GM23248 (cell line): ENCODE measurements at regions not wholly inside any gene's neighbourhood (a gene's known extent, or its start where the extent isn't known, plus 50 kb on each side); places are given as distances from the start of the nearest gene placed in this dataset.

Experiments used
- EZH2 ChIP-seq: fragments of 200-600 bp; sonication (generic); IDR thresholded peaks from 2 replicates; pipeline ENCODE4 v1.6.1; 2018; ENCODE audit warnings: antibody characterized with exemption, mild to moderate bottlenecking; ENCODE audit not compliant: insufficient read depth, poor library complexity, severe bottlenecking
- EZH2phosphoT487 ChIP-seq: fragments of 200-600 bp; sonication (generic); IDR thresholded peaks from 2 replicates; pipeline ENCODE4 v1.6.1; 2018; ENCODE audit warnings: antibody characterized with exemption, moderate library complexity, mild to moderate bottlenecking, low read depth; ENCODE audit not compliant: insufficient read depth

- TF ChIP-seq EZH2phosphoT487, result no peak
- no peak for TF ChIP-seq EZH2
Measured at GRCh38 chr2:182628916-182629315, 87.1 kb upstream of the DNAJC10 start.
